ENCODE measurements at regions not wholly inside any gene's neighbourhood (a gene's known extent, or its start where the extent isn't known, plus 50 kb on each side); places are given as distances from the start of the nearest gene placed in this dataset.

DNA sequence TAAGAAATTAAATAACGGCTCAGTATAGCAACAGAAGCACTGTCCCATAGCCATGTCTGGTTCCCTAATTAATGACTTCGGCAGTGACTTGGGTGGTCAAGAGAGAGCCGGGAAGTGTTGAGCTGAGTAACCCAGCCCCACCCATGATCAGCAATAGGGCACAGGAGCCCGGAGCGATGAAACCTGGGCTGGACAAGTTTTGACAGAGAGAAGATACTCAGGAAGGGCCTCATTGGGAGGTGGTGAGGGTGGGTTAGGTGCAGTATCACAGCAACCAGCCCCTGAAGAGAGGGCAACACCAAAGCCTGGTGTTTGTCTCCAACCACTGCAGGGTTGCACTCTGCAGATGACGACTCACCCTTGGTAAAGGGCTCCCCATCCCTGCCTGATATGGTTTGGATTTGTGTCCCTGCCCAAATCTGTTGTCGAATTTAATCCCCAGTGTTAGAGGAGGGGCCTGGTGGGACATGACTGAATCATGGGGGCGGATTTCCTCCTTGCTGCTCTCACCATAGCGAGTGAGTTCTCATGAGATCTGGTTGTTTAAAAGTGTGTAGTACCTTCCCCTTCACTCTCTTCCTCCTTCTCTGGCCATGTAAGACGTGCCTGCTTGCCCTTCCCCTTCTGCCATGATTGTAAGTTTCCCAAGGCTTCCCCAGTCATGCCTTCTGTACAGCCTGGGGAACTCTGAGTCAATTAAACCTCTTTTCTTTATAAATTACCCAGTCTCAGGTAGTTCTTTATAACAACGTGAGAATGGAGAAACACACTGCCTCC, 124.9 kb upstream of the MED13L start:
- DNase-seq (ENCODE audit: low read depth), result no peak

DNA sequence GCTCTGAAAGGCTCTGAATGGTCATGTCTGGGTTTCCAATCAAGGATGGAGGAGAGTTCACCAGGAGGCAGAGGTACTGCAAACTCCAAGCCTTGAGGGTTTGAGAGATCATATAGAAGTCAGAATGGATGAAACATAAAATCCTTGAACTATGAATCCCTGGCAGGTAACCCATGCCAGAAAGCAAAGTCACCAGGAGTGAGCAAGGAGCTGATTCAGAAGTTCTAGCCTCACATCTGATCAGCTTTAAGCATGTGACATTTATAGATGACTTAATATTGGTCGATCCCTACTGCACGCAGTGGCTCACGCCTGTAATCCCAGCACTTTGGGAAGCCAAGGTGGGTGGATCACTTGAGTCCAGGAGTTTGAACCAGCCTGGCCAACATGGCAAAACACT, 126.1 kb upstream of the MED13L start:
- DNase-seq (ENCODE audit: low read depth), result no peak

DNA sequence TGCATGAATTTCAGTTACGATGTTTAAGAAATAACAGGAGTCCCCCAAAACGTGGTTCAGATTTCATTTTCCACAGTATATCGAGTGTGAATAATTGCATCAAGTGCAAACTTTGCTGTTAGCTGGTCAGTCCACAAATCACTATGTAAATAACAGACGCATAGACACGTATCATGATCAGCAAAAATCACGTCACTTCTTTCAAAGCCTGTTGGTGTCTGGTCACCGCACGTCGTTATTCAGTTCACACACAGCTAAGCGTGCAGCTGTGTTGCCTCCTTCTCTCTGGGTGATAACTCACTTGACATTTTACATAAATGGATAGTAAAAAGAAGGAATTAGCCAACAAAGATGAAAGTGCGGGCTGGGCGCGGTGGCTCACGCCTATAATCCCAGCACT, 126.8 kb upstream of the MED13L start:
- no peak for DNase-seq (ENCODE audit: low read depth)

DNA sequence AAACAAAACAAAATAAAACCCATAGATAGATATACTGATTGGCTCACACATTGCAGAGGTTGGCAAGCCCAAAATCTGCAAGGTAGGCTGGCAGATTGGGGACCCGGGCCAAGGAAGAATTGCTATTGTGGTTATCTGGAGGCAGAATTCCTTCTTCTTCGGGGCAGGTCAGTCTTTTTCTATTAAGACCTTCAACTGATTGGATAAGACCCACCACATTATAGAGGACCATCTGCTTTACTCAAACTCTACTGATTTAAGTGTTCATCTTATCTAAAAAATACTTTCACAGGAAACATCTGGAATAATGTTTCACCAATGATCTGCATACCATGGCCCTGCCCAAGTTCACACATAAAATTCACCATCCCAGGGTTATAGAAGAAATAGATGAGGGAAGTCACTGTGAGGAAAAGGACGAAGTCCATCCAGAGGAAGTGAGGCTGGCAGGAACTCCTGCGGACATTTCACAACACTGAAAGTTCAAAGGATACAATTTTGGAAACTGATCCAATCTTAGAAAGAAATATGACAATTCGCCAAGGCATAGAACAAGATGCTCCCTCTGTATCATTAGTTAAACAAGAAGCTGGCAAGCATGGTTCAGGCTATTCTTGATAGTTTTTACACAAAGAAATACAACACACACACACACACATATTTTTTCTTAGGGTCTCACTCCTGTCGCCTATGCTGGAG, 127.6 kb upstream of the MED13L start:
- no peak for DNase-seq (ENCODE audit: low read depth)

DNA sequence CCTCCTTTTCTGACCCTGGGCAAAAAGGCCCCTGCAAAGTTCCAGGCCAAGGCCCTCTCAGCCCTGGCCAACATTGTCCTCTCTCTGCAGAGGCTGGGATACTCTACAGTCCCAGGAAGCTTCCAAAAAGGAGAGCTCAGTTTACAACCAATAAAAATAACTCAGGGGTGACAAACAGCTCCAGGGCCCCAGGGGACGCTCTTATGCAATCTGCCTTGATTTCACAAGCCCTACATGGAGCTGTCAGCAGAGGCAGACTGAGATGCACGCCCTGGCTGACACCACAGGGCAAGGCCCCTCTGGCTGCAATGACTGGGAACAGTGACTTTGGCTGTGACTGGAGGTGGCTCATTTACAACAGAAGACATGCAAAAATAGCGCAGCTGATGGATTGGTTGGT, 129.0 kb upstream of the MED13L start:
- no peak for DNase-seq (ENCODE audit: low read depth)

DNA sequence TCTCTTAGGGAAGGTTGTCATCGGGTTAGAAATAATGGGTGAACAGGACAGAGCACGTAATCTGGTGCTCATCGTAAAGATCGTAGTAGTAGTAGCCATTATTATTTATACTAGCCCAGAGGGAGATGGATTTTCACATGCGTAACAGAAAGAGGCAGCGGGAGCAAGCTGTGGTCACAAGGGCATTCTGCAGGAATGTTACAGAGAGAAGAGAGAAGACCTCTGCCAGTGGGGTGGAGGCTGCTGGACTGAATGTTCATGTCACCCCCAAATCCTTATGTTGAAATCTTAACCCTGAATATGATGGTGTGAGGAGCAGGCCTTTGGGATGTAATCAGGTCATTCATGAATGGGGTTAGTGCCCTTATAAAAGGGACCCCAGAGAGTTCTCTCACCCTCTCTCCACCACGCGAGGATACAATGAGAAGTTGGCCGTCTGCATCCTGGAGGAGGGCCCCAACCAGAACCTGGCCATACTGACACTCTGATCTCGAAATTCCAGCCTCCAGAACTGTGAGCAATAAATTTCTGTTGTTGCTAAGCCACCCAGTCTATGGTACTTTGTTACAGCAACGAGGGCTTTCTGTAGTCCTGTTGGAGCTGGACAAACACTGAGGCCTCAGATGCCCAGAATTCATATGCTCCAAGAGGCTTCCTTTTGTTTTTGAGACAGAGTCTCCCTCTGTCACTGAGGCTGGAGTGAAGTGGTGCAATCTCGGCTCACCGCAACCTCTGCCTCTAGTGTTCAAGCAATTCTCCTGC, 131.2 kb upstream of the MED13L start:
- no peak for DNase-seq (ENCODE audit: low read depth)

DNA sequence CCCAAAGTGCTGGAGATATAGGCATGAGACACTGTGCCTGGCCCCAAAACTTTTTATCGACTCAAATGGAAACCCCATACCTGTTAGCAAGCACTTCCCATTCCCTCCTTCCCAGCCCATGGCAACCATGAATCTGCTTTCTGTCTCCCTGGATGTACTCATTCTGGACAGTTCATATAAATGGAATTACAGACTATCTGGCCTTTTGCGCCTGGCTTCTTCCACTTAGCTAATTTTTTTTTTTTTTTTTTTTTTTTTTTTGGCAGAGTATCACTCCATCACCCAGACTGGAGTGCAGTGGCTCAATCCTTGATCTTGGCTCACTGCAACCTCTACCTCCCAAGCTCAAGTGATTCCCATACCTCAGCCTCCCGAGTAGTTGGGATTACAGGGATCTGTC, 134.5 kb upstream of the MED13L start:
- DNase-seq (ENCODE audit: low read depth), result no peak

DNA sequence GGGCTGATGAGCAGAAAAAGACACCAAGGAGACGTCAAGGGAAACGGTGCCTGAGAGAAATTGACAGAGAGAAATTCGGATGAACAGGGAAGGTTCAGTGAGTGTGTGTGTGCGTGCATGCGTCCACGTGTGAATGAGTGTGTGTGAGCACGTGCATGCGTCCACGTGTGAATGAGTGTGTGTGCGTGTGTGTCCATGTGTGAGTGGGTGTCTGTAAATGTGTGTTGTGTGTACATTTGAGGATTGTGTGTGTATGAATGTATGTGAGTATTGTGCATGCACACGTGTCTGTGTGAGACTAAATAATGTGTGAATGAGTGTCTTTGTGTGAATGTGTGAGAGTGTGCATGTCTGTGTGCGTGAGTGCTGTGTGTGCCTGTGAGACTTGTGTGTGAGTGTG, 137.4 kb upstream of the MED13L start:
- DNase-seq (ENCODE audit: low read depth), result no peak

DNA sequence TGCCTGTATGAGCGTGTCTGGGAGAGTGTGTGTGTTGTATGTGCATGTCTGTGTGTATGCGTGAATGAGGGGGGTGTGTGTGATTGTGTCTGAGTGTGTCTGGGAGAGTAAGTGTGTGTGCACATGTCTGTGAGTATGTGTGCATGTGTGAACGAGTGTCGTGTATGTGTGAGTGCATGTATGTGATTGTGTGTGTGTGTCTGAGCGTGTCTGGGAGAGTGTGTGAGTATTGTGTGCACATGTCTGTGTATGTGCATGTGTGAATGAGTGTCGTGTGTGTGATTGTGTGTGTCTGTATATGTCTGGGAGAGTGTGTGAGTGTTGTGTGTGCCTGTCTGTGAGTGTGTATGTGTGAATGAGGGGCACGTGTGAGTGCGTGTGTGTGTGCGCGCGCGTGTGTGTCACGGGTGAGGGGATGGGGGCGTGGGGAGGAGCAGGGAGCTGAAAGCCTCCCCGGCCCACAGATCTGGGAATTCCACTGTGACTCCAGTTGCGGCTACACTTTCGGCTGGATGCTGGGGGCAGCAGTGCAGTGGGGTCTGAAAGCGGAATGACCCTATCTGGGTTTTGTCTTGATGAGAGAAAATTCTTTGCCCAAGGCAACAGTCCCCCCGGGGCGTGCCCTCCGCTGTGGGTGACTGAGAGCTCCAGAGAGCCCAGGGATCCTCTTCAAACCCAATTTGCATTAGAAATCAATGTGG, 138.1 kb upstream of the MED13L start:
- no peak for DNase-seq (ENCODE audit: low read depth)

DNA sequence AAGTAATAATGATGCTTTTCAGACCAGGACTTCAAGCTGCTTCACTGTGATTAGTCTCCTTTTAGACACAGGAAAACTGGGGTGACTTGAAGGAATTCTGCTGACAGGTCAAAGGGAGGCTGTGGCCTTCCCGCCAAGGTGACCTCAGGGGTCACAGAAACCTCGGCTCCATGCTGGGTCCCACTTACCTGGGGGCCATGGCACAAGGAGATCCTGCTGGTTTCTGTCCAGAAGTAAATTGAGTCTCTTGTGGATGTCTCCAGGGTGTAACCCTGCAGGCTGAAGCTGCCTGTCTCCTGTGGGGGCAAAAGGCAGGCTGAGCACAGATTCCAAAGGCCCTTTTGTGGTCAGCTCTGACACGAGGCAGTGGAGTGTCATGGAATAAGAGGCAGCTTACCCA, 138.7 kb upstream of the MED13L start:
- no peak for DNase-seq (ENCODE audit: low read depth)

DNA sequence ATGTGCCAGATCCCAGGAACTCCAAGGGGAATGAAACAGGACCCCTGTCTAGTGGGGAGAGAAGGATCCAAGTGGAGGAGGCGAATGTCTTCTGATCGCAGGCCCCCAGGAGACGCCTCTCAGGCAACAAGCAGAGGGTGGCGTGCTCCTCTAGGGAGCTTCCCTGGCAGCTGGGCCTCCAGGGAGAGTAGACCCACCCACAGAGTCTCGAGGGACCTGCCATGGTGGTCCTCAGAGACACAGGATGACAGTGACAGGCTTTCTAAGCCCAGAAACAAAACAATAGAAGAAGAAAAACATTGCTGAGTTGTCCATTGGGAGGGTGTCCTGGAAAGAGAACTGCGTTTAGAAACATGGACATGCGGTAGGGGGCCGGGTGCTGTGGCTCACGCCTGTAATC, 140.6 kb upstream of the MAP1LC3B2 start:
- DNase-seq (ENCODE audit: low read depth), result no peak

DNA sequence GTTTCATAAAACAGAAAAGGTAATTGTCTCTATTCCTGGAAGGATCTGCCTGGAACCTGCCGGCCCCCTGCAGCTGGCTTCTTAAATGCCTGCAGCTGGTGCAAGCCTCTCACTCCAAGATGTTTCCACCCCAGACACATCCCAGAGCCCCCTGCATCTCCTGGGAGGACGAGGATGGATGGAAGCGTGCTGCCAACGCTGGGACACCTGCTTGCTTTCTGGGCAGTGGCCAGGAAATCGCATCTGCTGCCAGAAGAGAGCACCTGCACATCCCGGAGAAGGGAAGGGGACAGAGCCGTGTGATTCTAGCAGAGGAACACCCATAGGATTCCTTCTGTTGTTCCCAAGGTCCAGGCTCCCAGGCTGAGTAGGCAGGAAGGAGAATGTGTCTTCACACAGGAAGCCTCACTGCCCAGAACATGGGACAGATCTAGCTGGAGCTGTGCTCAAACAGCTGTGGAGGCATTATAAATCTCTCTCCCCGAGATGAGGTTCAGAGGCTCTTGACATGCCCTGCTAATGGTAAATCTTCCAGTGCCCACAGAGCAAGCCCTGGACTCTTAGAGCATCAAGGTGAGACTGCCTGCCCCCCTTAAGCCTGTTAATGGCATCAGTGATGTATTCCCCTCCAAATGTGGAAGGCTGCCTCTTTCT, 138.8 kb upstream of the MAP1LC3B2 start:
- DNase-seq (ENCODE audit: low read depth), result no peak

DNA sequence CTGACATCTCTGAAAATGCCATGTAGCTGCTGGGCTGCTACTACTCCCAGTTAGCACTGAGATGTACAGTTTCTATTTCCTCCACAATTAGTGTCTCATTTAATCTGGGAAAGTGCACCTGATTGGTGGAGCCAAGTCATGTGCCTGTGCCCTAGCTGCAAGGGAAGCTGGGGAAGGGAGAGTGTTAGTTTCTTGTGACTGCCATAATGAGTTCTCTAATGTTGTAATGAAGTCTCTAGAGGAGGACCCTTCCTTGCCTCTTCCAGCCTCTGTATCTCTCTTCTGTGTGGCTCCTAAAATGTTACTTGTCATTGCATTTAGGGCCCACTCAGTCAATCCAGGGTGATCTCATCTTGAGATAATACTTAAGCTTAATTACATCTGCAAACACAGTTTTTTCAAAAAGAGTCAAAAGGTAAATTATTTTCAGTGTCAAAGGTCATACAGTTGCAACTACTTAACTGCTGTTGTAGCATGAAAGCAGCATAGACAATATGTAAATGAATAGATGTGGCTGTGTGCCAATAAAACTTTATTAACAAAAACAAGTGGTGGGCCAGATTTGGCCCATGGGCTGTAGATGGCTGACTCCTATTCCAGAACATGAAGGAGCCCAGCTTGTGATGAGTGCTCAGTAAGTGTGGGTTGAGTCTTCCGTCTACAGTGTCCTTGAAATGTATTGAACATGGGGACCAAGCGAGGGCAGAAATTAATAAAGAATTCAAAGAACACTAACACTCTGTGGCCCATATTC, 137.2 kb upstream of the MAP1LC3B2 start:
- DNase-seq (ENCODE audit: low read depth), result no peak

DNA sequence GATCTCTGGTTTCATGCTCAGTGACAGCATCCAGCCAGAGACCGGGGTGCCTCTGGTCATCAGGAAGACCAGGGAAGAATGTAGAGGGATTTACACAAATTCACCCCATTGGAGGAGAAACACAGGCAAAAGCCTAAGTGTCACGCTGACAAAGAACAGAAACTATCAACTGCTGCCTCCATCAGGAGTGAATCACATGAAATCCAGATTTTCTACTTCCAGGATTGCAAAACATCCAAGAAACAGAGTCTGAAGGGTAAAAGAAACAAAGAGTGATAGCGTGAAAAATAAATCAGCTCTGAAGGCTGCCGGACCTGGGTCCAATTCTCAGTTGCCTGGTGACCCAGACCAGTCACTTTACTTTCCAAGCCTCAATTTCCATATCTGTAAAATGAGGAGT, 136.1 kb upstream of the MAP1LC3B2 start:
- DNase-seq (ENCODE audit: low read depth), result no peak

DNA sequence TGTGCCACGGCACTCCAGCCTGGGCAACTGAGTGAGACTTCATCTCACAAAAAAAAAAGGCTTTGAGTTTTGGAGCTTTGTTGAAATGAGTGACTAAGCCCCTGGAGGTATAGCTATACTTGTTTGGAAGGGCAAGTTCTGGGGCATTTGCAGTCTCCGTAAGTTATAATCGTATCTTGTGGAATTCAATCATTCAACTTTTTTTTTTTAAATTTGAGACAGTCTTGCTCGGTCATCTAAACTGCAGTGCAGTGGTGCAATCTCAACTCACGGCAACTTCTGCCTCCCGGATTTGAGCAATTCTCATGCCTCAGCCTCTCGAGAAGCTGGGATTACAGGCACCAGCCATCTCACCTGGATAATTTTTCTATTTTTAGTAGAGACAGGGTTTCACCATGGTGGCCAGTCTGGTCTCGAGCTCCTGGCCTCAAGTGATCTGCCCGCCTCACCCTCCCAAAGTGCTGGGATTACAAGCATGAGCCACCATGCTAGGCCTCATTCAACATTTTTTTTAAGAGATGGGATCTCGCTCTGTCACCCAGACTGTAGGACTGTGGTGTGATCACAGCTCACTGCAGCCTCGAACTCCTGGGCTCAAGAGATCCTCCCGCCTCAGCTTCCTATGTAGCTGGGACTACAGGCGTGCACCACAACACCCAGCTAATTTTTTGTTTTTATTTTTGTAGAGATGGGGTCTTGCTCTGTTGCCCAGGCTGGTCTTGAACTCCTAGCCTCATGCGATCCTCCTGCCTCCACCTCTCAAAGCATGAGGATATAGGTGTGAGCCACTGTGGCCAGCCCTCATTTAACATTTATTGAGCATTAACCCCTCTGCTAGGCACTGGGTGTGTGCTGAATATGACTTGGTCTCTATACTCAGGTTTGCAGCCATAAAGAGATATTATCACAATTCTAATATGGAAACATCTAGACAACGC, 133.7 kb upstream of the MAP1LC3B2 start:
- DNase-seq (ENCODE audit: low read depth), result no peak

DNA sequence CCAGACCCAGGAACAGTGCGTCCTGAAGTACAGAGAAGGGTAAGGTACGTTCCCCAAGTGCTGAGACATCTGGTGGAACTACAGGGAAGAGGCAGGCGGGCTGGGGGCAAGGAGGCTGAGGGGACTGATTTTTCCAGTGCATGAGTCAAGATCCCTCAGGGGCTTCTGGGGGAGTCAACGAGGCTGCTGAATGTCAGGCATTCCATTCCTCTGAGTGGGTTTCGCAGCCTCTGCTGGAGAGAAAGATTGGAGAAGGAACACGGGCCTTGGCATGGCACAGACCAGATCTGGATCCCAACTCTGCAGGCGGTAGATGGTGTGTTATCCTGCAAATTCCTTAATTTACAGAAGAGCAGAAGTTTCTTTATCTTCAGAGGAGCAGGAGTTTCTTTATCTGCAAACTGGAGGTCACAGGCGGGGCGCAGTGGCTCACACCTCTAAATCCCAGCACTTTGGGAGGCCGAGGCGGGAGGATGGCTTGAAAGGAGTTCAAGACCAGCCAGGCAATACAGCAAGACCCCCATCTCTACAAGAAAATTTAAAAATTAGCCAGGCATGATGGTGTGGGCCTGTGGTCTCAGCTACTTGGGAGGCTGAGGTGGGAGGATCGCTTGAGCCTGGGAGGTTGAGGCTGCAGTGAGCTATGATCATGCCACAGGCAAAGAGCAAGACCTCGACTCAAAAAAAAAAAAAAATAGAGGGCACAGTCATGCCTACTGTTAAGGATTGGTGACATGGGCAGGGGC, 132.6 kb upstream of the MAP1LC3B2 start:
- no peak for DNase-seq (ENCODE audit: low read depth)

DNA sequence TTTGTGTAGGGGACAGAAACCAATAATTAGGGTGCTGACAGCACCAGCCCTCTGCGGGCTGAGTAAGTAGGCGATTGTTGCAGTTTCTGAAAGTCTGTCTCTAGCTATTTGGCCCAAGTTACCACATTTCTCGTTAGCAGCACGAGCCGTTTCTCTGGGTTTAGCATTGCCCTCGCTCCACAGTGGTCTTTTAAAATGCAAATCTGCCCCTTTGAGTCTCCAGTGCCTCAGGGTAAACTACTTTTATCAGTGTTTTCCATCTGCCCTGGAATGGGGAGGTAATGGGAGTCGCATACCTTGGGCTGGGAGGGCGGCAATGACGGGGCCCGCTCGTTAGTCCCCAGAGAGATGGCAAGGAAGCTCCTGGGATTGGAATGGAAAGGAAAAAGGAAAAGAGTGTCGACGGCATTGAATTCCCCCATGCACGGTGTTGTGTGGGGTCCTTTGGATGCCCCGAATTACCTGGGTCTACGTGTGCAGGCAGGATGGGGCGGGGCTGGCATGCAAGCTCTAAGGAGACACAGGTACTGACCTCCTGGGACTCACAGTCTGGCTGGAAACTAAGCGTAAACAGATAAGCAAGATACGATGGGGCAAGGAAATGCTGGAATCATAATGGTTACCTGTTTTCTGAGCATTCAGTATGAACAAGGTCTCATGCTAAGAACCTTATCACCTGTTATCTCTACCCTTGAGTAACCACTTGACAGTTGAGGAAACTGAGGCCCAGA, 131.8 kb upstream of the MAP1LC3B2 start:
- no peak for DNase-seq (ENCODE audit: low read depth)

DNA sequence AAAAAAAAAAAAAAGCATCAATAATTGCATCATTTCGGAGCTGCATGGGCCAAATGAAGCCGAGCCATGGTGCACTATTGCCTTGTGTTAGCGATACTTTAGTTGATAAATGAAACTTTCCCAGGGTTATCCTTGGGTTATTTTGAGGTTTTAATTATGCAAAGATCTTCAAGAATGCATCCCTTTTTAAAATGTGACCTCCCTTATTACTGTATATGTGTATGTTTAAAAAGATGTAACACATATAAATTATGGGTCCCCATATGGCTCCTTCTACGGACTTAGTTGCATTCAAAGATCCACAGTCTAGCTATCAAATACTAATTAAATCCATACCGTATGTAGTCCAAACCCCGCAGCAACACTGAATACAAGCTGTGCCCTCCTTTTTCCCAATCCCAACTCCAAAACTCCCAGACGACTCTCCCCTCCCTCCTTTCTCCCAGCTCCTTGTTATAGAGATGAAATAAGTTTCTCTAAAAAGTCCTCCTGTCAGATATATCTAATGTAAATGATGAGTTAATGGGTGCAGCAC, 129.3 kb upstream of the MAP1LC3B2 start:
- no peak for DNase-seq (ENCODE audit: low read depth)
